CD4-positive, alpha-beta T cell treated with Interleukin-10 for 1 hour (primary cell): ENCODE measurements at regions not wholly inside any gene's neighbourhood (a gene's known extent, or its start where the extent isn't known, plus 50 kb on each side); places are given as distances from the start of the nearest gene placed in this dataset.
"Not testable (repeated sequence)": the region's sequence is repeated elsewhere in the genome, so short reads cannot be mapped to it uniquely, and the experiment has no call there.

Source experiments
- DNase-seq: peaks from one replicate; pipeline ENCODE4 v3.0.0-alpha.2; 2020

DNA sequence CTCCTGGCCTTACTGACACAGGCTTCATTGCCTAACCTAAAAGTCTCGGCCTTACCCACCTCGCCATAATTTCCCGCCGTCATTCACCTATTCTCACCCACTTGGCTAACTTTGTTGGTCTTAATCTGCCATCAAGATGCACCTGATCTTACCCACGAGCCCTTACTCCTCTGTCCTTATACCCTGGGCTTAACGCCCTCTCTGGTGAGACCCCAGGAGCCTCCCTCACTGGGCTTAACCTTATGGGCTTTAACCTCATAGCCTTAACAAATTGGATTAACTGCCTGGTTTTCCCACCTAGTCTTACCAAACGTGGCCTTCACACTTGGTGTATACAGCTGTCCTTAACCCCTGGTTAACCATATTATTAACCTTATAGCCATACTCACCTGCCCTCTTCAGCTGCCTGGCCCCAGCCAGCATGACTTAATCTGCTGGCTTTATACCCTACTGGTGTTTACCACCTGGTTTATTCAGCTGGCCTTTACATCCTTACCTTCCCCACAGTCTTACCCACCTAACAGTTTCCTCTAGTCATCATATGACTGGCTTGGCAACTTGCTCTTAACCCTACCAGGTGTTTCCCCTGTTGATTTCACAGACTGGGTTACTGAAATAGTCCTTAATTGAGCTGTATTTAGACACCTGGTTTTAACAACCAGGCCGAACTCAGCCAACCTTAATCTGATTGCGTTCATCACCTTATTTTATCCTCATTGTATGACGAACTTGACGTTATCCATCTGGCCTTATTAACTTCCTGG is 132.0 kb upstream of the ZSWIM2 start:
- no peak for DNase-seq

DNA sequence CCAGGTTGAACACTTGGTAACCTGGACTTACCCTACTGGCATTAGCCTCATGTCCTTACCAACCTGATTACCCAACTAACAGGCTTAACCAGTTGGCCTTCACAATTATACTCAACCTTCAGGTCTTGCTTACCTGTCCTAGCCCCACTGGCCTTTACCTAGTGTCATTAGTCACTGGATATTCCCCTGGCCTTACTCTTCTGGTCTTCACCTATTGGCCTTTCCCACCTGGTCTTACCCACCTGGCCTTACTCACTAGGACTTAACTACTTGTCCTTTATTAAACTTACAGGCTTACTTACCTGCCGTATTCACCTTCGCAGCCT is 131.1 kb upstream of the ZSWIM2 start:
- no peak for DNase-seq

DNA sequence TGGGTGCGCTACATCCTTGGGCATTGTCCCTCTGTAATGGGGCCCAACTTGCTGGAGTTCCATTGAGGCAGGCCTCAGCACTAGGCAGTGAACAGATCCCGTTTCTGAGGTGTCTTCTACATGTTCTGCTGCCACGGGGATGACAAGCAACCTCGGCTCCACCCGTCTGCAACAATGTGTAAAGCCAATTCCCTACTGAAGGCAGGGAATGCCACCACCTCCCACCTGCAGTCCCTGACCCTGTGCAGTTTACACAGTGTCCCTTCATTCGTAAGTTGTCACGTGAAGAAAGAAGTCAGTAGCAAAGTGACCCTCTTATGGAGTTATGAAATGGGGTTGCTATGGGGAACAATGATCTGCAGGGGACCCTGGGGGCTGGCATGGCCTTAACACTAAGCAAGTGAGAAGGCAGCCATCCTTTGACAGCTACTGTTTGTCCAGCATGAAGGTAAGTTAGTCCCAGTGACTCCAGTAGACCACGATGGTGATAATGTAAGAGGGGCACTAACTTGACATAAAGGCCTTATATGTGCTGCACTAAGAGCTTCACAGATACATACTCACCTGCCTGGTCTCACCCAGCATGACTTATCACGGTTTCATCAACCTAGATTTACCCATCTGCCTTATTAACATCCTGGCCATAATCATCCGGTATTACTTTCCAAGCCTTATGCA is 130.6 kb upstream of the ZSWIM2 start:
- DNase-seq: no peak

DNA sequence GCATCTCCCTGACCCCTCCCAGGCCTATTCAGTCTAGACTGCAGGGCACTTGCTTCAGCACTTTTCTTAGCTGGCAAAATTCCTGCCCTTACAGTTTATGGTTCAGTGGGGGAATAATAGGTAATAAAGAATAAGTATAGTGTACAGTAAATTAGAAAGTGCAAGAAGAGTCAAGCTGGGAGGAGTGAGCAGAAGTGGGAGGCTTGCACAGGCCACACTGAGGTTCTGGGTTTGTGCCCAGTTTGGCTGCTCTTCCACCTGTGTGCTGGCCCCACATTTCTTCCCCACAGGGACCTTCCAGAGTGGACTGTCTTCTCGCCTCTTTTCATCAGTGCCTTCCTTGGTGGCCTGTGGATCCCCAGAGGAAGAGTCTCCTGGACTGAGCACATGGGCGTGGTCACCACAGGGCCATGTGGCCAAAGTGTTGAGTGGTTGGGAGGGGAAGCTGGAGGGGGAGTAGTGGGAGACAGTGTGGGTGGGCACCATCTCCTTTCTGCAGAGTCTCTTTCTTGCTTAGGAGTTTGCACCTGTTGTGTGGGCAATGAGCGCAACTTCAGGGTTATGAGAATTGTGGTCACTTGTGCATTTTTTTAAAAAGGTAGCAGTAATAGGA is 128.6 kb upstream of the ZSWIM2 start:
- no peak for DNase-seq

DNA sequence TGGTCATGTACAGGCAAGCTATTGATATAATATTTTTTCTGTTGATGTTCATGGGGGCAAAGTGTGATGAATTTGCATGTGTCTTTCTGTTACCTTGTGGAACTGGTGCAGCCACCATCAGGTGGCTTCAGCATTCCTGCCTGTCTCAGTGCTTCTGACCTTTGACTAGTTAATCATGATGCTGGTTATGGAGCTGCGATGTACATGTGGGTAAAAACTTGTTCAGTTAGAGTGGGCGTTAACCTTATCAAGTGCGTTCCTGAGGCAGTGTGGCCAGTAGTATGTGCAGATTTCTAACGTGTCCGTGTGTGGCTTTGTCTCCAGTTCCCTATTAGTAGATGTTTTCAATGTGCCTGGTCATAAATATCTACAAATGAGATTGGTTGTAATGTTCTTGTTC is 127.4 kb upstream of the ZSWIM2 start:
- DNase-seq: no peak

- DNase-seq: no peak
Observed at GRCh38 chr2:186972281-186972970, 123.5 kb upstream of the ZSWIM2 start.

- no peak for DNase-seq
Observed at GRCh38 chr2:186968277-186968676, 119.3 kb upstream of the ZSWIM2 start.

DNA sequence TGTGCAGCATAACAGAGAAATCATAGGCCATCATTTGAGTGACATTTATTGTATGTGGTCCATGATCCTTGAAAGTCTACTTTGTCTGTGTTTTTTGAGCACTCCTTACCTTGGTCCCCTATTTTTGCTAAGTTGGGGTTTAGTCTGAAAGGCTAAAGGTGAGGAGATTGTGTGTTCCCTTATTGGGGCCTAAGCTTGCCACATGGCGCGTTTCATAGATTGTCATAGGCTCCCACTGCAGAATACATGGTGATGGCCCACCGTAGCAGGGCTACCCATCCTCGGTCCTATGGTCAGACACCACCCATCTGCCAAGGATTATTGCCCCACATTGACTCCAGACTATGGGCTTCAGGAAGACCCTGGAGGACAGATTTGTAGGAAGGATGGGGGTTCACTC is 117.0 kb upstream of the ZSWIM2 start:
- DNase-seq: no peak

DNA sequence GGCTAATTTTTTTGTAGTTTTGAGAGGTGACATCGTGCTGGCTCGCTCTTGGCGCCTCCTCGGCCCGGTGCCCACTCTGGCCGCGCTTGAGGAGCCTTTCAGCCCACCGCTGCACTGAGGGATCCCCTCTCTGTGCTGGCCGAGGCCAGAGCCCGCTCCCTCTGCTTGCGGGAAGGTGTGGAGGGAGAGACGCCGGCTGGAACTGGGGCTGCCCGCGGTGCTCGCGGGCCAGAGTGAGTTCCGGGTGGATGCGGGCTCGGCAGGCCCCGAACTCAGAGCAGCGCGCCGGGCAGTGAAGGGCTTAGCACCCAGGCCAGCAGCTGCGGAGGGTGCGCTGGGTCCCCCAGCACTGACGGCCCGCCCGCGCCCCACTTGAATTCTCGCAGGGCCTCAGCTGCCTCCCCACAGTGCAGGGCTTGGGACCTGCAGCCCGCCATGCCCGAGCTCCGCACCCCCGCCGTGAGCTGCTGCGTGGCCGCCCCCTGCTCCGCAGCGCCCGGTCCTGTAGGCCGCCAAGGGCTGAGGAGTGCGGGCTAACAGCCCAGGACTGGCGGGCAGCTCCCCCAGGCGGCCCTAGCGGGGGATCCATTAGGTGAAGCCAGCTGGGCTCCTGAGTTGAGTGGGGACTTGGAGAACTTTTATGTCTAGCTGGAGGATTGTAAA is 113.2 kb upstream of the ZSWIM2 start:
- no peak for DNase-seq

GRCh38 chr2:186960241-186960640 is 111.3 kb upstream of the ZSWIM2 start:
- not testable (repeated sequence) for DNase-seq

- DNase-seq: no peak
Observed at GRCh38 chr2:186959486-186959885, 110.5 kb upstream of the ZSWIM2 start.

- DNase-seq: no peak
Observed at GRCh38 chr2:186950694-186951093, 101.7 kb upstream of the ZSWIM2 start.

- DNase-seq: no peak
Observed at GRCh38 chr2:186949726-186950256, 100.8 kb upstream of the ZSWIM2 start.

GRCh38 chr2:186947516-186947915 is 98.5 kb upstream of the ZSWIM2 start:
- DNase-seq: no peak

GRCh38 chr2:186946896-186947467 is 98.0 kb upstream of the ZSWIM2 start:
- DNase-seq: no peak

- no peak for DNase-seq
Observed at GRCh38 chr2:186941853-186942252, 92.9 kb upstream of the ZSWIM2 start.

GRCh38 chr2:186940463-186940862 is 91.5 kb upstream of the ZSWIM2 start:
- no peak for DNase-seq

DNA sequence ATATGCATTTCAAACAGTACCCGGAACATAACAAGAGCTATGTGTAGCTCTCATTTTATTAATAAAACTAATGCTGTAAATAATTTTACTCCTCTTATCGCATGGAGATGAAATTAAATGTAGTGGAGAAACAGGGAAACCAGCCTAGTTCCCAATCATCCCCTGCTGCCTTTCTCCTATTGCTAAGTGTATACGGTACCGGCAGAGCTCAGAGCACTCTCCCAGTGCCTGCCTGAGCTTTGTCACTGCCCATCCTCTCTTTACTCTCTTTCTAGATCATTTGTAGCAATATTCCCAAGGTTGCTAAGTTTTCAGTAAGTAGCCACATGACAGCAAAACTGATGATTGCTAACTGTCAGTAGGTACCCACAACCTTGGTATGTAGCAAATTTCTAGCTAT is 85.5 kb upstream of the ZSWIM2 start:
- no peak for DNase-seq

DNA sequence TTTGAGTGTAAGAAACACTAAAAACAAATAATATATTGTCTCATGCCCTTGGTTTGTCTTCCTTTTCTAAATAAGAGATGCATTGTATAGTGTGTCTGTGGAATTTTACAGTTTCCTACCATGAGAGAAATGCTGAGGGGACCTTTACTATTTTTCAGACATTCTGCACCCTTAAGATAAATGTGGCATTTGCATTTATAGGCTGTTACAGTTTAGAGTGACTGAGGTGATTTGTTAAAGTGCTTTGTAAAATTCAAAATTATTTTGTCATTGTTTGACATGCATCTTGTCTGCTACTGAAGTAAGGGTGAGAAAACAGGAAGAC is 78.9 kb upstream of the ZSWIM2 start:
- DNase-seq: no peak

- DNase-seq: no peak
Observed at GRCh38 chr2:186927185-186927866, 78.4 kb upstream of the ZSWIM2 start.

DNA sequence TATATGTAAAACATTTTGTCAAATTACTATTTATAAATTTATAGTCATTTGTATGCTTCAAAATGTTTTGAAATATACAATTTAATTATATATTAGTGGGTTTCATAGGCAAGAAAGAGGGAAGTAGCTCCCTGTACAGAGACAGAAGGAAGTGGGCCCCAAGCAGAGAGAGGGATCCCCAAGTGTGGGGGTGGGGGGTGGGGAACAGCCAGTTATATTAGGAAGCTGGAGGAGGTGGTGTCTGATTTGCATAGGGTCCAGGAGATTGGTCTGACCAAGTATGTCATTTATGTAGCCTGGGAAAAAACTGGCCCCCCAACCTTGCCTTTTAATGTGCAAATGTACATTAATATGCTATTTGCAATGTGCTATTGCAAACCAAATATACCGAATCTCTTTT is 76.5 kb upstream of the ZSWIM2 start:
- DNase-seq: no peak

DNA sequence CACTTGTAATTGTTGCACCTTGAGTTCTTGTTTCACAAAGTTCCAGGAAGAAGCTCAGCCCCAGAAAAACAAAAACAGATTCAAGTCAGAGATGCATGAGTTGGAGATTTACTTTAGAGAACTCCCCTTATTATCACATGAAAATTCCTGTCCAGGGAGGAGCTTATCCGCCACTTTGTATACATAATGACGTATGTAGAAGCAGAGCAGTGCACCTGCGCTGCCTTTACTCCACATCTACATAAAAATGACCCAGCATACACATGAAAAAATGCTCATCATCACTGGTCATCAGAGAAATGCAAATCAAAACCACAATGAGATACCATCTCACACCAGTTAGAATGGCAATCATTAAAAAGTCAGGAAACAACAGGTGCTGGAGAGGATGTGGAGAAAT is 73.3 kb upstream of the ZSWIM2 start:
- not testable (repeated sequence) for DNase-seq
